ENCODE measurements at regions not wholly inside any gene's neighbourhood (a gene's known extent, or its start where the extent isn't known, plus 50 kb on each side); places are given as distances from the start of the nearest gene placed in this dataset.

GRCh38 chr4:34176609-34177008 lies 2067.7 kb downstream of the ARAP2 start:
- TF ChIP-seq, protein P1, sequence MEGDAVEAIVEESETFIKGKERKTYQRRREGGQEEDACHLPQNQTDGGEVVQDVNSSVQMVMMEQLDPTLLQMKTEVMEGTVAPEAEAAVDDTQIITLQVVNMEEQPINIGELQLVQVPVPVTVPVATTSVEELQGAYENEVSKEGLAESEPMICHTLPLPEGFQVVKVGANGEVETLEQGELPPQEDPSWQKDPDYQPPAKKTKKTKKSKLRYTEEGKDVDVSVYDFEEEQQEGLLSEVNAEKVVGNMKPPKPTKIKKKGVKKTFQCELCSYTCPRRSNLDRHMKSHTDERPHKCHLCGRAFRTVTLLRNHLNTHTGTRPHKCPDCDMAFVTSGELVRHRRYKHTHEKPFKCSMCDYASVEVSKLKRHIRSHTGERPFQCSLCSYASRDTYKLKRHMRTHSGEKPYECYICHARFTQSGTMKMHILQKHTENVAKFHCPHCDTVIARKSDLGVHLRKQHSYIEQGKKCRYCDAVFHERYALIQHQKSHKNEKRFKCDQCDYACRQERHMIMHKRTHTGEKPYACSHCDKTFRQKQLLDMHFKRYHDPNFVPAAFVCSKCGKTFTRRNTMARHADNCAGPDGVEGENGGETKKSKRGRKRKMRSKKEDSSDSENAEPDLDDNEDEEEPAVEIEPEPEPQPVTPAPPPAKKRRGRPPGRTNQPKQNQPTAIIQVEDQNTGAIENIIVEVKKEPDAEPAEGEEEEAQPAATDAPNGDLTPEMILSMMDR (IDR thresholded peaks at IDR 0.05), result no peak
- no peak for TF ChIP-seq POLR2A (IDR thresholded peaks at IDR 0.05)

Data from stomach (tissue), 4 donors.